Activated CD4-positive, alpha-beta T cell treated with anti-CD3 and anti-CD28 coated beads for 1 hour (primary cell): ENCODE measurements at regions not wholly inside any gene's neighbourhood (a gene's known extent, or its start where the extent isn't known, plus 50 kb on each side); places are given as distances from the start of the nearest gene placed in this dataset.
"Not testable (repeated sequence)": the region's sequence is repeated elsewhere in the genome, so short reads cannot be mapped to it uniquely, and the experiment has no call there.

ENCODE experiments used
- DNase-seq: peaks from one replicate; pipeline ENCODE4 v3.0.0-alpha.2; 2020

DNA sequence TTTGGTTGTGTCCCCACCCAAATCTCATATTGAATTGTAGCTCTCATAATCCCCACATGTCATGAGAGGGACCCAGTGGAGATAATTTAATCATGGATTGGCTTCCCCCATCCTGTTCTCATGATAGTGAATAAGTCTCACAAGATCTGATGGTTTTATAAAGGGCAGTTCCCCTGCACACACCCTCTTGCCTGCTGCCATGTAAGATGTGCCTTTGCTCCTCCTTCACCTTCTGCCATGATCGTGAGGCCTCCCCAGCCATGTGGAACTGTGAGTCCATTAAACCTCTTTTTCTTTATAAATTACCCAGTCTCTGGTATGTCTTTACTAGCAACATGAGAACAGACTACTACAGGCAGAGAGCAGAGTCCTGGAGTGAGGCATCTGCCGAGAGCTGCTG, 90.2 kb upstream of the SLC45A1 start:
- DNase-seq = not testable (repeated sequence)

DNA sequence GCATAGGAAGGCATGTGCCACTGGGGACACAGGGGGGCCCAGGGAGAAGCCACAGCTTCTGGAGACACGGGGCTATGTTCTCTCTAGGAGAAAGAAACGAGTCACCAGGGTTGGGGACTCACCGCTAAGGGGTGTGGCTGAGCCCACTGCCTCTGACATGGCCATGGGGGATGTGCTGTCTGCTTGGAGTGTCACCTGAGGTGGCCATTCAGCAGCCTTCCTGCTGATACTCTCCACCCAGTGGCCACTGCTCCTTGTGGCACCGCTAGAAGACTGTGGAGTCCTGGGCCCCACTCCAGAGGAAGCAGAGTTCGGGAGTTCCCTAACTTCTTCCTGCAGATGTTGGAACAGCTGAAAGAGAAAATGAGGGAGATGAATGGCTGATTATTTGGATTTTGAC, 91.2 kb upstream of the SLC45A1 start:
- DNase-seq = no peak

DNA sequence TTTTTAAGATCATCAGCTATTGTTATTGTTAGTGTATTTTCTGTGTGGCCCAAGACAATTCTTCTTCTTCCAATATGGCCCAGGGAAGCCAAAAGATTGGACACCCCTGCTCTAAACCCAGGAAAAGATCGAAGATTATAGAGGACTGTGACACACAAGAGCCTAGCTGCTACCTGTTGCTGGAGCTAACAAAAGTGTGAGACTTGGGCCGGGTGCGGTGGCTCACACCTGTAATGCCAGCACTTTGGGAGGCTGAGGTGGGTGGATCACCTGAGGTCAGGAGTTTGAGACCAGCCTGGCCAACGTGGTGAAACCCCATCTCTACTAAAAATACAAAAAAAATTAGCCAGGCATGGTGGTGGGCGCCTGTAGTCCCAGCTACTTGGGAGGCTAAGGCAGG, 91.9 kb upstream of the SLC45A1 start:
- not testable (repeated sequence) for DNase-seq

DNA sequence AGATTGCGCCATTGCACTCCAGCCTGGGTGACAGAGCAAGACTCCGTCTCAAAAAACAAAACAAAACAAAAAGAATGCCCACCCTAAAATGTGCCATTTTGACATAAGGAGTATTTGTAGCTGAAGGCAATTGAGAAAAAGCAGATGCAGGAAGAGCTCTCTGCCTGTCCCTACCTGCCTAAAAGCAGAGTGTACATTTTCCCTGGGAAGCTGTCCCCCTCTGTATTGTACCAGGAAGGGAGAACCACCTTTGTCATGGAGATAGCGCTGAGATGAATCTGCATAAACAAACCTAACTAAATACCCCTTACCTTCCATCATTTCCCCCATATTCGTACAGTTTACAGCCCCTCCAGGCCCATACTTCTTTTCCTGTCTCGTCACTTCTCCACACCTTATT, 94.4 kb upstream of the SLC45A1 start:
- DNase-seq = no peak

DNA sequence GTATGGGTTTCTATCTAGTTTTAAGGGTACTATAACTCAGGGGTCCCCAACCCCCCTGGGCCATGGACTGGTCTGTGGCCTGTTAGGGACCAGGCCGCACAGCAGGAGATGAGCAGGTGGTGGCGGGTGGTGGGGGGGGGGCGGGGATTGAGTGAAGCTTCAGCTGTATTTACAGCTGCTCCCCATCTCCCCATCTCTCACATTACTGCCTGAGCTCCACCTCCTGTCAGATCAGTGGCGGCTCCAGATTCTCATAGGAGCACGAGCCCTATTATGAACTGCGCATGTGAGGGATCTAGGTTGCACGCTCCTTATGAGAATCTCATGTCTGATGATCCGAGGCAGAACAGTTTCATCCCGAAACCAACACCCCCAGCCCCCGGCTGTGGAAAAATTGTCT, 95.1 kb upstream of the SLC45A1 start:
- DNase-seq = no peak

DNA sequence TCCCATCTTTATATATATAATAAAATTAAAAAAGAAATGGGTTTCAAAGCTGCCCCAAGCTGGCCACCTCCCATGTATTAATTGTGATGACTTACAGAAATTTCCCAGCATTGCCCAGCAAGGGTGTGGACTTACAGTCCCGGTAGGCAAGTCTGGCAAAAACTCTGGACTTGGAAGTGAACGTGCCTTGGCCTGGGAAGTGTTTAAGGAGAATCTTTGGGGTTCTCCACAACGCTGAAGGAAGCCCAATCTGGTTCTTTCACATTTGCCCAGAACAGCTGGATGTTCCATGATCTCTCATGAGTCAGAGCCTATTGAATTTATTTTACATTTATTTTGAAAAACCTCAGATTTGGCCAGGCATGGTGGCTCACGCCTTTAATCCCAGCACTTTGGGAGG, 98.4 kb upstream of the SLC45A1 start:
- no peak for DNase-seq

DNA sequence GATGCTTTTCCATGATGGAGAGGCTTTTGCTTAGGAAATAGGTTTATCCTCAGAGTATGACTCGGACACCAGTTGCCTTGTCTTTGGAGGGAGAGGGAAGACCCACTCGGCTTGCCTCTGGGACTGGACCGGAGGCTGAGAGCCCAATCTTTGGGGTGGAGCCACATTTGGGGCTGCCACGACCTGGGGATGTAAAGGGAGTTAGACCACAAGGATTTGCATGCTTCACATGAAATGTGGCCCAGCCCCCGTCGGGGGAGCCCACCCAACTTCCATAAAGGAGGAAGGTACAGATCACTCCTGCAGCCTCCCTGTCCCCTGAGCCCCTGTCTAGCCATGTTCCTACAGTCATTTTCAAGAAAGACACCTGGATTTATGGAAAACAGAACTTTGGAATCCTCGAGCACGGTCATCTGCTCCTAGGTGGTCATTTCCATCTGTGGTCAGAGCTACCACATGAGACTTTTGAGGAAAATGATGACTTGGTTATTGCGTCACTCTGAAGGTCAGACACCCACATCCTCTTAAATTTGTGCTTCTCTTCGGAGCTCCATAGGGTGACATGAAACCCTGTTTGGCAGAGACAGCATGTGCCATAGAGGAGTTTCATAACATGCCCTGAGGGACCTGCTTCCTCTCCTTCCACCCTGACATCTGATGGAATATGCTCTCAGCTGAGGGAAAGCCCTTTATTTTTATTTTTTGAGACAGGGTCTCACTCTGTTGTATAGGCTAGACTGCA, 99.4 kb upstream of the SLC45A1 start:
- DNase-seq = no peak

DNA sequence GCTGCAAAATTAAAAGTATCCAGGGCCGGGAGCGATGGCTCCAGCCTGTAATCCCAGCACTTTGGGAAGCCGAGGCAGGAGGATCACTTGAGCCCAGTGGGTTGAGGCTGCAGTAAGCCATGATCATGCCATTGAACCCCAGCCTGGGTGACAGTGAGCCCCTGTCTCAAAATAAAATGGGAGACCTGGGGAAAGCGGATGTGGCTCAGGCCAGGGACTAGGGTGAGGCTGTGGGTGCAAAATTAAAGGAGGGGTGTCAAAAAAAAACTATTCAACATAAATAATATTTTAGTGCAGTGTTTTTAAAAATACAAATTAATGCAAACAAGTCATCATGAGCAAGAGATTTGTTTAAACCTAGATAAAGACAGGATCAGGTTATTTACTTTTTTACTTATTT, 100.1 kb upstream of the SLC45A1 start:
- DNase-seq = no peak

DNA sequence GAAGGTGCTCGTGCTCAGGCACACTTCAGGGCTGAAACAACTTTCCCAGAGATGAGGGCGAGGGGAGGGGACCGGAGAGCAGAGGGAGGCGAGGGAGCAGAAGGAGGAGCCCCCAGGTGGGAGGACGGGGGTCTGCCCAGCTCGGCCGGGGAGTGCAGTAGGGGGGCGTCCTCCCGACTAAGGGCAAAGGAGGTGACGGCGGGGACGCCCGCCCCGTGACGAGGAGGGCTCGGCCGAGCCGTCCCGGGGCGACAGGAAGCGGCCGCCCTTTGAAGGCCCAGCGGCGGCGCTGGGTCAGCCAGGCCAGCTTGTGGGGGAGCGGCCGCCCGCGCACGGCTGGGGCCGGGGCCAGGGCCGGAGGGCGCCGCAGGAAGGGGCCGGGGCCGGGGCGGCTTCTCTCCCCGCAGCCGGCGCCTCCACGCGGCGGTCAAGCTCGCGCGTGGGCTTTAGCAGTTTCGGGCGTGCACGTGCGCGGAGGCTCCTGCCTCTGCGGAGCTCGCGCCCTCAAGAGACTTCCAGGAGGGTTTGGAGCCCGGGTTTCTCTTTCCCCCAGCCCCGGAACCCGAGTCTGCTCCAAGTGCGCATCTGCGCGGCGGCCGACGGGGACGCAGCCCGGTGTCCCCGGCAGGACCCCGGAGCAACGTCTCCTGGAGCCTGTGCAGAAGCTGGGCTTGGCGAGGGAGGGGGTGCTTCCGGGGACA, 100.8 kb upstream of the SLC45A1 start:
- no peak for DNase-seq

DNA sequence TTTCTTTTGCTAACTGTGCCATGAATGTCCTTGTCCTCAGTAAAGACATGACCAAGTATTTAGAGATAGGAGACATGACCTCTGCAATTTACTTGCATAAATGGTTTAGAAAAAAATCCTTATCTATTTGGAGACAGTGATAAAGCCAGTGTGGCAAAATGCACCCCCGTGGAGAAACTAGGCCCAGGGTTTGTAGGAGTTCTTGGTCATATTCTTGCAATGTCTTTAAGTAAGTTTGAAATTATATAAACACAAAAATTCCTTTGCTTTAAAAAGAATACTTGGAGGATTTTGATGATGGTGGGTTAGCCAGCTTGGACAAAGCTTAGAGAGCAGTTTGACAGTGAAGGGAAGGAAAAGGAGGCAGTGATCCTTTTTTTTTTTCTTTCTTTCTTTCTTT, 101.9 kb upstream of the SLC45A1 start:
- DNase-seq = no peak

DNA sequence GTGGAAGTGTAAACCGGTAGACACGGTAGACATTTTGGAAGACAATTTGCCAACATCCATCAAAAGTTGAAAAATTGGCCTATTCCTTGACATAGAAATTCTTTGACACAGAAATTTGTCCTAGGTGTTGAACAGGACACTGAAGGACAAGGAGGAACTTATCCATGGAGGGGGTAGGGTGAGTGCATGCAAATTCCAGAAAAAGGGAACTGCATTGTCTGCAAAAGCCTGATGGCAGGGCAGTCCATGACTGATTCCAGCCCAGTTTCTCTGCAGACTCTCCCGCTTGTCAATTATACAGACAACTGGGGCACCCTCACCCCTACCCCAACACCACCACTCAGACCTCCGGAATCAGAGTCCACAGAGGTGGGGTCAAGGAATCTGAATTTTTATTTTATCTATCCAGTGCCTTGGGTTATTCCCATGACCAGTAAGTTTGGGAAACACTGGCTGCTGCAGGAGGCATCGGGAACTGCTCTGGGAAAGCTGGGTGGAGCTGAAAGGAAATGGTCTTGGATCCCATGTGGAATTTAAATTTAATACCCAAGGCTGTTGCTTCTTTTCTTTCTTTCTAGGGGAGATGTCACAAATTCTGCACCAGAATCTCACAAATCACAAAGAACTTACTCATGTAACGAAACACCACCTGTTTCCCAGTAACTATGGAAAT, 103.3 kb upstream of the SLC45A1 start:
- no peak for DNase-seq

DNA sequence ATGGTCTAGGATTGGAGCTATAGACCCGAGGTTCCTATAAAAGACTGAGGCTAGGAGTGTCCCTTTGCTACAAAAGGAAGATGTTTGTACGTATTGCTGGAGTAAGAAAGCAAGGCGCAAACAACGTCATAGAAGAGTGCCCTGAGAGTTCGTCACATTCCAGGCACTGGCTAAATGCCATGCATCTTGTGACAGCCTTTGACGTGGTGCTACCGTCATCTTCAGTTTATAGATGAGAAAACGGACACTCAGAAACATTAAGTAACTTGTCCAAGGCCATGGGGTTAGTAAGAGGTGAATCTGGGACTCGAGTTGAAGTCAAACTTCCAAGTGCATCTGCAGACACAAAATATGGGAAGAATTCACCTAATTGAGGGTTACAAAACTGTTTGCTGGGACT, 104.2 kb upstream of the SLC45A1 start:
- DNase-seq = no peak

DNA sequence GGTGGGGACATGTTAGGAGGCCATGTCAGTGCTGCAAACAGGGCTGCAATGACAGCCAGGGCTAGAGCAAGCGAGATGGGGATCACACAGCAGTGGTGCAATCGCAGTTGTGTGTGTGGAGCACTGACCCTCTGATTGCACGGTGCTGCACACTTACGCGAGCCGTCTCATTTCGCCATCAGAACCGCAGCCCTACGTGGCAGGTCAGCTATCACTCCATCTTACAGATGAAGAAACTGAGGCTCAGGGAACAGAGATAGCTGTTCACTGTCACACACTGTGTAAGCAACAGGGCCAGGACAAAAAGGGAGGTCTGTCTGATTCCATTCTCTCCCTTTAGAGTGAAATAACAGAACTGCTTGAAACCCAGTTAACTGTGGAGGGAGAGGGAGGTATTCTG, 104.8 kb upstream of the SLC45A1 start:
- DNase-seq = no peak

DNA sequence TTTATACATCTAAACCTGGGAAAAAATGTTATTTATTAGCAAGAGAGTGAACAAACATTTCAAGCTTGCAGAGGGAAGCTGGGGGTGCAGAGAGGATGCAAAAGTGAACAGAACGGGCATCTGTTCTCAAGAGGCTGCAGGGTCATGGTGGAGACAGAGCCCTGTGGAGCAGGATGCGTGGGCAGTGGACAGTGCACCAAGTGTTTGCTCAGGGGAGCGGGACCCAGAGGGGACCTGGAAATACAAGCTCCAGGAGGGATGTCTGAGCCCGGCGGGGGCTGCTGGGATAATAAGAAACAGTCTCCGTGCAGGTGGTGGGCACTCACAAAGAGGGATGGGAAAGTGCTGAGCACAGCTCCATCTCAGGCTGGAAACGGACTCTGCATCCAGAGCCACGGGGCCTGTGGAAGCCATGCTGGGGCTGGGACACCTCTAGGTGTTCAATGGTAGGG, 105.3 kb upstream of the SLC45A1 start:
- no peak for DNase-seq

DNA sequence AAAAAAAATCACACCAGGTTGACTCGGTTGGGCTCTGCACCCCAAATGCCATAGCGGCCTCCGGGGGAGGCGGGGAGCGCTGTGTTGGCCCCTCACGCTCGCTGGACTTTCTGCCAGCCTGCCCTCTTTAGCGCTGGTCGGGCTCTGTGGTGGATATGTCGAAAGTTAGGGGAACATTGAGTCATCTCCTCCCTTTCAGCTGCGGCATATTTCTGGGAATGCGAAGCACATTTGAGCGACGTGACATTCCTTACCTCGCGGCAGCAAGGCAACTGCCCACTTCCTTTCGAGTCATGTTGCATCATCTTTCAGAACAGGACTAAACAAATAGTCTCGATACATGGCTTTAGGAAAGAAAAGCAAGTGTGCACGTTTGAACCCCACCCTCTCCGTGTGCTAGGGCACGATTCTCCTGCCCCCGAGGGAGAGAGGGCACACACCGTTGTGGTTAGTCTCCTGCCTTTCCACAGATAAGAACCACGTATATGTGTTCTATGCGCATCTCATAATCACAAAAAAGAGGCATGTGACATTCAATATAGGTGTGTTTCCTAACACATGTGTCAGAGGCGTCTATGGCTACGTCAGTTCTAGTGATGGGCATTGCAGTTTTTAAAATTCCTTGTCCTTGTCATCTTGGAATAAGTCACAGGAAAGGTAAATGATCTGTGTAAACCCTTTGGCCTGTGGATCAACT, 105.9 kb upstream of the SLC45A1 start:
- DNase-seq = no peak

DNA sequence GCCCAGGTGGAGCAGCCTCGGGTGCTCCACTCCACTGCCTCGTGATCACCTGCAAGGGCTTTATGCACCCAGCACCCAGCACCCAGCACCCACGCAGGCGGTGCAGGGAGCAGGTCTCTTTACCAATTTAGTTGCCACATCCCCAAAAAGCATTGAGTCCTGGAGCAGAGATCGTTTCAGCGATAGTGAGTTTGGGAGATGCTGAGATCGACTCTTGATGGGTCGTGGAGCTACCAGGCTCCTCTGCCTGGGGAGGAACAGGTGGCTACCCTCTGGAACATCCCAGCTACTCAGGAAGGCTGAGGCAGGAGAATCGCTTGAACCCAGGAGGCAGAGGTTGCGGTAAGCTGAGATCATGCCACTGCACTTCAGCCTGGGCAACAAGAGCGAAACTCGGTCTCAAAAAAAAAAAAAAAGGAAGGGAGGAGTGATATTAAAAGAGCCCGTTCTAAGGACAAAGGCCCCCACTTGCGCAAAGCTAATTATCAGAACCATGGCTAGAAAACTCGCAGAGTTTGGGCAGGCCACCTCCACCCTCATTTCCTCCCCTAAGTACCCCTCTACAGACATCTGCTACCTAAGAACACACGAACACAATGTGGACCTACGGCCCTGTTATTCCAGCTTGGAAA, 106.5 kb upstream of the SLC45A1 start:
- DNase-seq = no peak

DNA sequence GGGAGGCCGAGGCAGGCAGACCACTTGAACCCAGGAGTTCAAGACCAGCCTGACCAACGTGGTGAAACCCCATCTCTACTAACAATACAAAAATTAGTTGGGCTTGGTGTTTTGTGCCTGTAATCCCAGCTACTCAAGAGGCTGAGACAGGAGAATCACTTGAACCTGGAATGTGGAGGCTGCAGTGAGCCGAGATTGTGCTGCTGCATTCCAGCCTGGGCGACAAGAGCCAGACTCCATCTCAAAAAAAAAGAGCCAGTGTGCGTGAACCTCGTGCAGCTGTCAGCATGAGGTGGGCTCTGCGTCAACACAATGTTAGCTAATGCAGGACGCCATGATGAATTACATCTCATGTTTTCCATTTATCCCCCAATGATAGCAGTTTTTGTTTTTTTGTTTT, 110.7 kb upstream of the SLC45A1 start:
- no peak for DNase-seq

DNA sequence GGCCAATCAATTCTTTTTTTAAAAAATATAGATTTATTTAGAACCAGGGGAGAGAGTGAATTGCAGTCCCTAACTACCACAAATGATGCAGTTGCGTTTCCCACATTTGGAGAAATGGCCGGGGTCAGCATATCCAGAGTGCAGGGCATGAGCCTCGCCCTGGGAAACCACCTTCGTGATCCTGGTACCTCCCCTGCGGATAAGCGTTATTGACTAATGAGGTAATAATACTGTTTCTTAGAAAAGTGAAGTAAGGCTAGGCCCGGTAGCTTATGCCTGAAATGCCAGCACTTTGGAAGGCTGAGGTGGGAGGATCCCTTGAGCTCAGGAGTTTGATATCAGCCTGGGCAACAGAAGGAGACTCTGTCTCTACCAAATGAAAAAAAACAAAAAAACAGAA, 111.5 kb upstream of the SLC45A1 start:
- DNase-seq = no peak

DNA sequence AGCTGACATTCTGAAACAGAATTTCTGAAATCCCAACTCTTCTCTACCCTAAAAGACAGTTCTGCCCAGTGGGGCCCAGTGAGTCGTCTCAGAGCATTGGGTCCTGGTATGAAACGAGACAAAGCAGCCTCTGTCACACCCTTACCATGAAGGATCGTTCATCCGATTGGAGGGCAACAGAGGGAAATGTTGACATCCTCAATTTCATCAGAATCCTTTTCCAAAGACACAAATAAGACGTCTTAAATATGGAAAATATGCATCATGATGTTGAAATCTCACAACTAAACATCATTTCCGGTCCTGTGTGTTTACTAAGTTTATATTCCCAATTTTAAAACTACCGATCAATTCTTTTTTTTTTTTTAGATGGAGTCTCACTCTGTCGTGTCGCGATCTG, 112.1 kb upstream of the SLC45A1 start:
- no peak for DNase-seq

DNA sequence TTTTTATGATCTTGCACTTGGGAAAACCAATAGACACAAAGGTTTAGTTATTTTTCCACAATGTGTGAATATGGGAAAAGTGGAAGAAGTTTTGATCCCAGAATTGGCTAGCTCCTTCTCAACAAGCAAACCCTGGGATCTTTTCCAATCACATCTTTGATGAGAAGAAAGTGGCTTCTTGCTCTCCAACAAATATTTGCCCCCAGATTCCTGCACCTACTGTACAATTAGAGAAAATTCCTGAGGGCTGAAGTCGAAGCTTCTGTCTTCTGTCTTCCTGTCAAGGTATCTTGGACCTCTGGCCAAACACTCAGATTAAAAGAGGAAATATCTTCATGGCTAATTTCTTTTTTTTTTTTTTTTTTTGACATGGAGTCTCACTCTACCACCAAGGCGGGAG, 113.1 kb upstream of the SLC45A1 start:
- no peak for DNase-seq

DNA sequence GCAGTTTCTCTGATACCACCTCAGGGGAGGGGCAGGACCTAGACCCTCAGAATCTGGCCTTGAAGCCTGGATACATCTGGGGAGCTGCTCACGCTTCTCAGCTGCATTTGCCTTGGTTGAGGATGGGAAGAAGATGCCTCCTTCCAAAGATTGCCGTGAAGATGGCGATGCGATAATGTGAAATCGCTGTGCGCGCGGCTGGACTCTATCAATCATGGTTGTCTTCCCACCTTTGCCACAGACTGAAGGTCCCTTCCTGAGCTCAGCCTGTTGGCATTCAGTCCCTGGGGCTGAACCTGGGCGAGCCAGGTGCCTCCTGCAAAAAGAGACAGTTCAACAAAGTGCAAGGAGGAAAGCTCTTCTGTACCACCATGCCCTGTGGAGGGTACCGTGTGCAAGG, 114.4 kb upstream of the SLC45A1 start:
- DNase-seq = no peak

DNA sequence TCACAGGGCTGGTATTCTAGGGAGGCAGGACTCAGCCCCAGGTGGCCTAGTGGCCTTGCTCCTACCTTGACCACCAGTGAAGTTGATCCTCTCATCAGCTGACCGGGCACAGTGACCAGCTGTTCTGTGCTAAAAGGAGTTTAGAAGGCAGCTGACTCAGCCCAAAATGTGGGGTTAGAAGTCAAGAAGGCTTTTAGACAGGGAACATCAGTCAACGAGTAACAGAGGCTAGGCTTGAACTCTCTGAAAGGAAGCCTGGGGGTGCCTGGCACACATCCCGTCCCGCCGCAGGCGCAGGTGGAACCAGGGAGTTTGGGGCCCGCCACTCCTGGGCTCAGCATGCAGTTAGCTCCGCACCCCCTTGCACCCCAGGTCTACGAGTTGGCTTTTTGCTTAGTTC, 114.9 kb upstream of the SLC45A1 start:
- DNase-seq = no peak
